ENCODE measurements at regions not wholly inside any gene's neighbourhood (a gene's known extent, or its start where the extent isn't known, plus 50 kb on each side); places are given as distances from the start of the nearest gene placed in this dataset.

DNA sequence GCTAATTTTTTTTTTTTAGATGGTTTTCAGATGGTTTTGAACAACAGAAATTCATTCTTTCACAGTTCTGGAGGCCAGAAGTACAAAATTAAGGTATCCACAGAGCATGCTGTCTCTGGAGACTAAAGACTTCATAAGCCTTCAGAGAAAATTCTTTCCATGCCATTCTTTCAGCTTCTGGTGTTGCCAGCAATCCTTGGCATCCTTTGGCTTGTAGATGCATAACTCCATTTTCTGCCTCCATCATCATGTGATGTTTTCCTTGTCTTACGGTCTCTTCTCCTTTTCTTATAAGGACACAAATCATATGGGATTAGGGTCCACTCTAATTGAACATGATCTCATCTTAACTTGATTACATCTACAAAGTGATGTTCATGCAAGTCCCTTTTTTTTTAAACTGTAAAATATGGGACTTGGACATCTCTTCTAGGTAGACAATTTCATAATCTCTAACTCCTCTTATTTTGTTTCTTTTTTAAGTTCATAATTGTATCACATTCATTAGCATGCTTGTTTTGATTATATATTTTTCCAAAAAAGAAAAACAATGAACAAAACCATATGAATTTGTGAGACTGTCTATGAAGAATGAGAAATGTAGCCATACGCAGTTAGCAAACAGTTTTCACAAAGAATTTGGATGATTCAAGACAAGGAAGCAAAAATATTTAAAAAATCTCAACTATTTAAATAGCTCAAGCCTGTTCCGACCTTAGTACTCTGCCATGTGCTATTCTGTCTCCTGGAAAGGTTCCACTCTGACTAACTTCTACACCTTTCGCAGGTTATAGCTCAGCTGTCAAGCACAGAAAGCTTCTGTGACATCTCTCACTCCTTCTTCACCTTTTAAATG is 53.1 kb upstream of the GIMD1 start:
- TF ChIP-seq ETV5 (CRISPR knock-in tag; IDR thresholded peaks at IDR 0.05; ENCODE audit: low read depth): no peak
- no peak for TF ChIP-seq CTCF (IDR thresholded peaks at IDR 0.05 in 2 of 3, conservative IDR thresholded peaks at IDR 0.05 in 1 of 3; ENCODE audit: insufficient read depth in 2 of 3, low read depth in 1 of 3, low read length in 3 of 3)
- no peak for TF ChIP-seq FOXM1 (IDR thresholded peaks at IDR 0.05; ENCODE audit: low read depth)
- no peak for TF ChIP-seq FOXM1 (CRISPR knock-in tag; IDR thresholded peaks at IDR 0.05; ENCODE audit: low read depth)
- no peak for TF ChIP-seq POLR2AphosphoS5 (IDR thresholded peaks at IDR 0.05; ENCODE audit: control insufficient read depth, insufficient read depth, low read depth, low read length)
- TF ChIP-seq ZFP36 (IDR thresholded peaks at IDR 0.05; ENCODE audit: low read depth, low read length, partially characterized antibody): no peak
- TF ChIP-seq REST (IDR thresholded peaks at IDR 0.05; ENCODE audit: borderline replicate concordance): no peak
- TF ChIP-seq REST (CRISPR knock-in tag; IDR thresholded peaks at IDR 0.05; ENCODE audit: low read depth): no peak
- TF ChIP-seq SP1 (CRISPR knock-in tag; IDR thresholded peaks at IDR 0.05): no peak
- TF ChIP-seq SPI1 (IDR thresholded peaks at IDR 0.05; ENCODE audit: borderline replicate concordance, low read depth, low read length): no peak
- TF ChIP-seq POLR2H (tag; IDR thresholded peaks at IDR 0.05; ENCODE audit: low read depth): no peak
- TF ChIP-seq POLR2A (conservative IDR thresholded peaks at IDR 0.05): no peak
- no peak for TF ChIP-seq ZNF274 (IDR thresholded peaks at IDR 0.05; ENCODE audit: borderline replicate concordance, low read depth, low read length)
